ENCODE measurements at regions not wholly inside any gene's neighbourhood (a gene's known extent, or its start where the extent isn't known, plus 50 kb on each side); places are given as distances from the start of the nearest gene placed in this dataset.

DNA sequence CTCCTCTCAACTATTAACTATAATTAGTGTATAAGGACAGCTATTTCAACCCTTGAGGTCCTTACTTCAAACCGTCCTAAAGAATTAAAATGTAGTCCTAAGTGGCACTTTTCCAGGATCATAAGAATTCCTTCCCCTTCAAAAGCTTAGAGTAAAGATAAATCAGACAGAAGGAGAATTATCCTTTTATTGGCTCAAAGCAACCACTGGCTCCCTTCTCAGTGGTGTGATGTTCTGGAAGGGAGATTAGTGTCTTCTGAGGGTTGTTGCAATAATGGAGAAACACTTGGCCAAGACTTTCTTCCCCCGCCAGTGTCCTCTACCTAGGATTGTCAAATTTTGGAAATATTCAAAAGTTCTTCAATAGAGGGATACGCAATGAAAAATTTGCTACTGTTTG lies 89.1 kb upstream of the PLEKHG1 start (continued):
- TF ChIP-seq ZNF274 (IDR thresholded peaks at IDR 0.05; ENCODE audit: borderline replicate concordance, extremely low read depth, low read length) (no peak), KDM4A (IDR thresholded peaks at IDR 0.05; ENCODE audit: low read depth, low read length, severe bottlenecking) (no peak), SP4 (IDR thresholded peaks at IDR 0.05; ENCODE audit: low read length) (no peak), CHD7 (IDR thresholded peaks at IDR 0.05; ENCODE audit: insufficient replicate concordance, low read length) (no peak), SUZ12 (IDR thresholded peaks at IDR 0.05; ENCODE audit: low read length) (no peak)

Measured in H1 (cell line).